ENCODE measurements at regions not wholly inside any gene's neighbourhood (a gene's known extent, or its start where the extent isn't known, plus 50 kb on each side); places are given as distances from the start of the nearest gene placed in this dataset.

- no peaks in the 10 kb centered on the region for H3K9me3 Mint-ChIP-seq
- no peak overlapping the region for H3K4me3 Mint-ChIP-seq
- peaks cover 0 to 1% of the 10 kb centered on the region in 2 donors for H3K4me1 Mint-ChIP-seq (ENCODE audit: low read depth in 2 of 2)
- ATAC-seq (replicated peaks) (no peak), DNase-seq (no peak)
- no peak overlapping the region for H3K27ac Mint-ChIP-seq
- no peaks in the 10 kb centered on the region for H3K36me3 Mint-ChIP-seq (ENCODE audit: insufficient read depth)
- peaks cover 5 to 21% of the 10 kb centered on the region in 2 donors for H3K27me3 Mint-ChIP-seq
Observed at GRCh38 chr2:120826716-120827410, 91.2 kb downstream of the GLI2 start.

GRCh38 chr2:120828066-120828465 is 92.4 kb downstream of the GLI2 start:
- H3K36me3 Mint-ChIP-seq (ENCODE audit: insufficient read depth), result no peaks in the 10 kb centered on the region
- H3K4me3 Mint-ChIP-seq, result no peak overlapping the region
- H3K4me1 Mint-ChIP-seq (ENCODE audit: low read depth in 2 of 2), result peaks cover 0 to 1% of the 10 kb centered on the region in 2 donors
- no peak for DNase-seq
- H3K9me3 Mint-ChIP-seq, result no peaks in the 10 kb centered on the region
- H3K27ac Mint-ChIP-seq, result no peak overlapping the region
- ATAC-seq (replicated peaks), result no peak
- H3K27me3 Mint-ChIP-seq, result peaks cover 5 to 19% of the 10 kb centered on the region in 2 donors

GRCh38 chr2:120828829-120829632 is 93.4 kb downstream of the GLI2 start:
- DNase-seq (no peak), ATAC-seq (replicated peaks) (no peak)
- Mint-ChIP-seq H3K4me3 (no peak overlapping the region), H3K4me1 (ENCODE audit: low read depth in 2 of 2) (peaks cover 0 to 1% of the 10 kb centered on the region in 2 donors), H3K27ac (no peak overlapping the region), H3K36me3 (ENCODE audit: insufficient read depth) (no peaks in the 10 kb centered on the region), H3K27me3 (peaks cover 2 to 10% of the 10 kb centered on the region in 2 donors), H3K9me3 (no peaks in the 10 kb centered on the region)

GRCh38 chr2:120829633-120830025 is 94.0 kb downstream of the GLI2 start:
- no peaks in the 10 kb centered on the region for H3K36me3 Mint-ChIP-seq (ENCODE audit: insufficient read depth)

GRCh38 chr2:120830096-120830830 is 94.6 kb downstream of the GLI2 start:
- H3K36me3 Mint-ChIP-seq (ENCODE audit: insufficient read depth), result no peaks in the 10 kb centered on the region
- no peaks in the 10 kb centered on the region for H3K9me3 Mint-ChIP-seq
- H3K4me1 Mint-ChIP-seq (ENCODE audit: low read depth in 2 of 2), result peaks cover 0 to 1% of the 10 kb centered on the region in 2 donors
- no peak for ATAC-seq (replicated peaks)
- H3K4me3 Mint-ChIP-seq, result no peak overlapping the region
- DNase-seq, result no peak
- H3K27ac Mint-ChIP-seq, result no peak overlapping the region
- peaks cover 0 to 9% of the 10 kb centered on the region in 2 donors for H3K27me3 Mint-ChIP-seq

More at GRCh38 chr2:120829633-120830025, 94.0 kb downstream of the GLI2 start:
- ATAC-seq (replicated peaks) (no peak), DNase-seq (no peak)
- Mint-ChIP-seq H3K4me3 (no peak overlapping the region), H3K27me3 (peaks cover 0 to 9% of the 10 kb centered on the region in 2 donors), H3K27ac (no peak overlapping the region), H3K9me3 (no peaks in the 10 kb centered on the region), H3K4me1 (ENCODE audit: low read depth in 2 of 2) (peaks cover 0 to 1% of the 10 kb centered on the region in 2 donors)

- Mint-ChIP-seq H3K36me3 (ENCODE audit: insufficient read depth) (no peaks in the 10 kb centered on the region), H3K27ac (no peak overlapping the region)
Observed at GRCh38 chr2:120831086-120831485, 95.4 kb downstream of the GLI2 start.

GRCh38 chr2:120831891-120832290 is 96.2 kb downstream of the GLI2 start:
- Mint-ChIP-seq H3K9me3 (no peaks in the 10 kb centered on the region), H3K4me3 (no peak overlapping the region), H3K4me1 (ENCODE audit: low read depth in 2 of 2) (peaks cover 0 to 1% of the 10 kb centered on the region in 2 donors), H3K27ac (no peak overlapping the region), H3K36me3 (ENCODE audit: insufficient read depth) (no peaks in the 10 kb centered on the region), H3K27me3 (peaks cover 5 to 9% of the 10 kb centered on the region in 2 donors)
- ATAC-seq (replicated peaks) (no peak), DNase-seq (no peak)

More at GRCh38 chr2:120831086-120831485, 95.4 kb downstream of the GLI2 start:
- ATAC-seq (replicated peaks) (no peak), DNase-seq (no peak)
- H3K4me1 Mint-ChIP-seq (ENCODE audit: low read depth in 2 of 2), result peaks cover 0 to 1% of the 10 kb centered on the region in 2 donors
- H3K9me3 Mint-ChIP-seq, result no peaks in the 10 kb centered on the region
- H3K4me3 Mint-ChIP-seq, result no peak overlapping the region
- H3K27me3 Mint-ChIP-seq, result peaks cover 3 to 9% of the 10 kb centered on the region in 2 donors

- Mint-ChIP-seq H3K27ac (no peak overlapping the region), H3K9me3 (no peaks in the 10 kb centered on the region), H3K4me3 (no peak overlapping the region), H3K27me3 (peaks cover 5 to 9% of the 10 kb centered on the region in 2 donors), H3K4me1 (ENCODE audit: low read depth in 2 of 2) (peaks cover 0 to 1% of the 10 kb centered on the region in 2 donors), H3K36me3 (ENCODE audit: insufficient read depth) (no peaks in the 10 kb centered on the region)
- ATAC-seq (replicated peaks) (no peak), DNase-seq (no peak)
Observed at GRCh38 chr2:120832296-120833070, 96.8 kb downstream of the GLI2 start.

GRCh38 chr2:120833127-120833675 is 97.5 kb downstream of the GLI2 start:
- no peaks in the 10 kb centered on the region for H3K9me3 Mint-ChIP-seq
- no peaks in the 10 kb centered on the region for H3K36me3 Mint-ChIP-seq (ENCODE audit: insufficient read depth)
- H3K27me3 Mint-ChIP-seq, result peaks cover 5 to 9% of the 10 kb centered on the region in 2 donors
- H3K27ac Mint-ChIP-seq, result no peak overlapping the region
- no peak overlapping the region for H3K4me3 Mint-ChIP-seq
- peaks cover 0 to 1% of the 10 kb centered on the region in 2 donors for H3K4me1 Mint-ChIP-seq (ENCODE audit: low read depth in 2 of 2)
- ATAC-seq (replicated peaks), result no peak
- DNase-seq, result no peak

GRCh38 chr2:120834206-120834605 is 98.5 kb downstream of the GLI2 start:
- H3K36me3 Mint-ChIP-seq (ENCODE audit: insufficient read depth), result no peaks in the 10 kb centered on the region
- no peak overlapping the region for H3K4me3 Mint-ChIP-seq
- no peaks in the 10 kb centered on the region for H3K4me1 Mint-ChIP-seq (ENCODE audit: low read depth in 2 of 2)
- DNase-seq (no peak), ATAC-seq (replicated peaks) (no peak)
- H3K27me3 Mint-ChIP-seq, result peaks cover 2 to 5% of the 10 kb centered on the region in 2 donors
- H3K9me3 Mint-ChIP-seq, result no peaks in the 10 kb centered on the region
- H3K27ac Mint-ChIP-seq, result no peak overlapping the region

GRCh38 chr2:120836281-120836680 is 100.6 kb downstream of the GLI2 start:
- no peaks in the 10 kb centered on the region for H3K9me3 Mint-ChIP-seq
- H3K4me1 Mint-ChIP-seq (ENCODE audit: low read depth in 2 of 2), result no peaks in the 10 kb centered on the region
- DNase-seq (no peak), ATAC-seq (replicated peaks) (no peak)
- no peaks in the 10 kb centered on the region for H3K36me3 Mint-ChIP-seq (ENCODE audit: insufficient read depth)
- no peak overlapping the region for H3K4me3 Mint-ChIP-seq
- no peak overlapping the region for H3K27ac Mint-ChIP-seq
- peaks cover 11 to 15% of the 10 kb centered on the region in 2 donors for H3K27me3 Mint-ChIP-seq

GRCh38 chr2:120840795-120841487 is 105.3 kb downstream of the GLI2 start:
- no peak overlapping the region for H3K4me3 Mint-ChIP-seq
- H3K9me3 Mint-ChIP-seq, result no peaks in the 10 kb centered on the region
- H3K27me3 Mint-ChIP-seq, result peaks cover 13 to 30% of the 10 kb centered on the region in 2 donors
- ATAC-seq (replicated peaks) (no peak), DNase-seq (no peak)
- H3K4me1 Mint-ChIP-seq (ENCODE audit: low read depth in 2 of 2), result no peaks in the 10 kb centered on the region
- H3K27ac Mint-ChIP-seq, result no peak overlapping the region
- H3K36me3 Mint-ChIP-seq (ENCODE audit: insufficient read depth), result no peaks in the 10 kb centered on the region
